ENCODE measurements at regions not wholly inside any gene's neighbourhood (a gene's known extent, or its start where the extent isn't known, plus 50 kb on each side); places are given as distances from the start of the nearest gene placed in this dataset.

DNA sequence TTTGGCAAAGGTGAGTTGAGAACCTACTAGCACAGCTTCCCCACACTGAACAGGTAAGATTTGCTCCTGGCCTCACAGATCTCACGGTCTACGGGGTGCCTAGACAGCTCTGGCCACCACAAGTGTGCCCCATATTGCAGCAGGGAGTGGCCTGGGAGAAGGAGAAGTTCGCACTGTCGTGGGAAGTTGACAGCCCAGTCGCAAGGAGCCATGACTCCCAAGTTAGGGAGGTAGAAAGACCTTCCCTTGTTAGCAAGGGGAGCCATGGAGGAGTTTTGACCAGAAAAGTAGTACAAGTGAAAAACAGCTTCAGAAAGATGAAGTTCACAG is 316.3 kb downstream of the BCL11B start:
- Histone ChIP-seq H3K9me3 (ENCODE audit: control insufficient read depth in 4 of 4, insufficient read depth in 3 of 4, low read length in 3 of 4) (no peaks in the 10 kb centered on the region), H3K27ac (ENCODE audit: low read depth in 1 of 2, low read length in 1 of 2) (no peak overlapping the region), H3K9ac (ENCODE audit: insufficient read depth in 1 of 2, low read length in 2 of 2) (no peak overlapping the region), H3K36me3 (ENCODE audit: control insufficient read depth in 4 of 4, insufficient read depth in 4 of 4, low read length in 4 of 4) (no peaks in the 10 kb centered on the region), H3K4me1 (ENCODE audit: control insufficient read depth in 5 of 5, insufficient read depth in 5 of 5, low read length in 5 of 5) (peaks cover 0 to 30% (median 12%) of the 10 kb centered on the region in 5 donors), H3K27me3 (ENCODE audit: control insufficient read depth in 3 of 3, insufficient read depth in 3 of 3, low read length in 2 of 3) (no peaks in the 10 kb centered on the region), H3K4me3 (no peak overlapping the region)
- no peak for DNase-seq
- no peak for ATAC-seq (ENCODE audit: insufficient read depth, low FRiP score)
- TF ChIP-seq CTCF (IDR thresholded peaks at IDR 0.05; ENCODE audit: control extremely low read depth, extremely low read depth) = no peak
- WGBS, 2 donors = 82 to 83% methylated on average over 5 of the region's 5 CpGs

DNA sequence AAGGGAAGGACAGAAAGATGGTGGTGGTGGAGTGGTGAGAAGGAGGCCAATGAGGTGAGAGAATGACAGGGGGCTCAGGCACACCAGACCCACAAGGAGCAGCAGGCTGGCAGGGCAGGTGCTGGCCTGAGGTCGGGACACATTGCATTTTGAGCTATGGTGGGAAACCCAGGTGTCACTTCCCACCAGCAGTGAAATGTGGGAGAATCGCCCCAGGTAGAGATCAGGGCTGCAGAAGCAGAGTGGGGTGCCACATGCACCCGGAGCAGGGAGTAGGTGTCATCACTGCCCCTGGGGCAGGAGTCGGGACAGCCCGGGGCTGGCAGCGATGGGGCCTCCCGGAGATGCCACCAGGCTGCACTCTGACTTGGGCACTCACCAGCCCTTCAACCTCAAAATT is 315.8 kb downstream of the BCL11B start:
- no peaks in the 10 kb centered on the region for H3K9me3 ChIP-seq (ENCODE audit: control insufficient read depth in 4 of 4, insufficient read depth in 3 of 4, low read length in 3 of 4)
- no peak for TF ChIP-seq CTCF (IDR thresholded peaks at IDR 0.05; ENCODE audit: control extremely low read depth, extremely low read depth)
- H3K4me3 ChIP-seq = no peak overlapping the region
- no peak overlapping the region for H3K27ac ChIP-seq (ENCODE audit: low read depth in 1 of 2, low read length in 1 of 2)
- no peaks in the 10 kb centered on the region for H3K27me3 ChIP-seq (ENCODE audit: control insufficient read depth in 3 of 3, insufficient read depth in 3 of 3, low read length in 2 of 3)
- DNase-seq (no peak), ATAC-seq (ENCODE audit: insufficient read depth, low FRiP score) (no peak)
- H3K36me3 ChIP-seq (ENCODE audit: control insufficient read depth in 4 of 4, insufficient read depth in 4 of 4, low read length in 4 of 4) = no peaks in the 10 kb centered on the region
- 84 to 89% methylated on average over 7 of the region's 7 CpGs for WGBS, 2 donors
- peaks cover 0 to 30% (median 12%) of the 10 kb centered on the region in 5 donors for H3K4me1 ChIP-seq (ENCODE audit: control insufficient read depth in 5 of 5, insufficient read depth in 5 of 5, low read length in 5 of 5)
- H3K9ac ChIP-seq (ENCODE audit: insufficient read depth in 1 of 2, low read length in 2 of 2) = no peak overlapping the region

- ATAC-seq (ENCODE audit: insufficient read depth, low FRiP score) = no peak
- H3K27me3 ChIP-seq (ENCODE audit: control insufficient read depth in 3 of 3, insufficient read depth in 3 of 3, low read length in 2 of 3) = no peaks in the 10 kb centered on the region
- DNase-seq = no peak
- no peak overlapping the region for H3K27ac ChIP-seq (ENCODE audit: low read depth in 1 of 2, low read length in 1 of 2)
- no peak overlapping the region for H3K4me3 ChIP-seq
- H3K9ac ChIP-seq (ENCODE audit: insufficient read depth in 1 of 2, low read length in 2 of 2) = no peak overlapping the region
- H3K4me1 ChIP-seq (ENCODE audit: control insufficient read depth in 5 of 5, insufficient read depth in 5 of 5, low read length in 5 of 5) = peaks cover 0 to 30% (median 12%) of the 10 kb centered on the region in 5 donors
- no peak for TF ChIP-seq CTCF (IDR thresholded peaks at IDR 0.05; ENCODE audit: control extremely low read depth, extremely low read depth)
- no peaks in the 10 kb centered on the region for H3K9me3 ChIP-seq (ENCODE audit: control insufficient read depth in 4 of 4, insufficient read depth in 3 of 4, low read length in 3 of 4)
- 64 to 65% methylated on average over 2 of the region's 2 CpGs for WGBS, 2 donors
- H3K36me3 ChIP-seq (ENCODE audit: control insufficient read depth in 4 of 4, insufficient read depth in 4 of 4, low read length in 4 of 4) = no peaks in the 10 kb centered on the region
Observed at GRCh38 chr14:98956661-98957060, 315.3 kb downstream of the BCL11B start.

Data from lung (tissue), 11 donors.